Peyer's patch (tissue), 4 donors: ENCODE measurements at regions not wholly inside any gene's neighbourhood (a gene's known extent, or its start where the extent isn't known, plus 50 kb on each side); places are given as distances from the start of the nearest gene placed in this dataset.

Source experiments
- DNase-seq, 3 donors: peaks; one replicate each; pipeline ENCODE4 v3.0.0-alpha.2; 2017 to 2019
- H3K27ac ChIP-seq, 4 donors: fragments of 200-600 bp; sonication (generic); one replicate each; pipeline ENCODE4 v1.5.1; 2016 to 2019
- H3K27me3 ChIP-seq, 2 donors: fragments of 200-600 bp; sonication (generic); one replicate each; pipeline ENCODE4 v1.5.1; 2019
- H3K36me3 ChIP-seq, 3 donors: fragments of 200-600 bp; sonication (generic); one replicate each; pipeline ENCODE4 v1.5.1; 2016 to 2019
- H3K4me1 ChIP-seq, 4 donors: fragments of 200-600 bp; sonication (generic); one replicate each; pipeline ENCODE4 v1.5.1; 2016 to 2019
- H3K4me3 ChIP-seq, 4 donors: fragments of 200-600 bp; sonication (generic); 1 replicate in 3 of 4; 2 replicates in 1 of 4; pipeline ENCODE4 v1.5.1; 2016 to 2019; ENCODE audit warnings: mild to moderate bottlenecking in 1 of 4
- H3K9me3 ChIP-seq, 4 donors: fragments of 200-600 bp; sonication (generic); one replicate each; pipeline ENCODE4 v1.5.1; 2016 to 2019; ENCODE audit warnings: mild to moderate bottlenecking in 1 of 4
- POLR2A ChIP-seq, 2 donors: fragments of 450-650 bp; IDR thresholded peaks; one replicate each; pipeline ENCODE4 v1.5.1; 2017; ENCODE audit warnings: antibody characterized with exemption in 2 of 2, mild to moderate bottlenecking in 2 of 2, moderate library complexity in 2 of 2
- TF ChIP-seq, protein P1 (sequence below), 6 experiments: fragments of 450-650 bp in 4 of 6; fragments of 200-600 bp in 2 of 6; sonication (generic) in 1 of 6; IDR thresholded peaks; one replicate each; pipeline ENCODE4 v1.5.1; 2017 to 2019; ENCODE audit warnings: antibody characterized with exemption in 6 of 6, mild to moderate bottlenecking in 3 of 6, moderate library complexity in 1 of 6

- H3K27ac ChIP-seq: no peak overlapping the region
- H3K4me3 ChIP-seq: no peak overlapping the region
- no peak for DNase-seq
- no peaks in the 10 kb centered on the region for H3K4me1 ChIP-seq
- no peak for TF ChIP-seq POLR2A (IDR thresholded peaks at IDR 0.05)
- TF ChIP-seq, protein P1, sequence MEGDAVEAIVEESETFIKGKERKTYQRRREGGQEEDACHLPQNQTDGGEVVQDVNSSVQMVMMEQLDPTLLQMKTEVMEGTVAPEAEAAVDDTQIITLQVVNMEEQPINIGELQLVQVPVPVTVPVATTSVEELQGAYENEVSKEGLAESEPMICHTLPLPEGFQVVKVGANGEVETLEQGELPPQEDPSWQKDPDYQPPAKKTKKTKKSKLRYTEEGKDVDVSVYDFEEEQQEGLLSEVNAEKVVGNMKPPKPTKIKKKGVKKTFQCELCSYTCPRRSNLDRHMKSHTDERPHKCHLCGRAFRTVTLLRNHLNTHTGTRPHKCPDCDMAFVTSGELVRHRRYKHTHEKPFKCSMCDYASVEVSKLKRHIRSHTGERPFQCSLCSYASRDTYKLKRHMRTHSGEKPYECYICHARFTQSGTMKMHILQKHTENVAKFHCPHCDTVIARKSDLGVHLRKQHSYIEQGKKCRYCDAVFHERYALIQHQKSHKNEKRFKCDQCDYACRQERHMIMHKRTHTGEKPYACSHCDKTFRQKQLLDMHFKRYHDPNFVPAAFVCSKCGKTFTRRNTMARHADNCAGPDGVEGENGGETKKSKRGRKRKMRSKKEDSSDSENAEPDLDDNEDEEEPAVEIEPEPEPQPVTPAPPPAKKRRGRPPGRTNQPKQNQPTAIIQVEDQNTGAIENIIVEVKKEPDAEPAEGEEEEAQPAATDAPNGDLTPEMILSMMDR (IDR thresholded peaks at IDR 0.05): no peak
- no peaks in the 10 kb centered on the region for H3K9me3 ChIP-seq
- no peaks in the 10 kb centered on the region for H3K27me3 ChIP-seq
- H3K36me3 ChIP-seq: no peaks in the 10 kb centered on the region
Measured at GRCh38 chr12:48279101-48279500, 71.6 kb downstream of the ZNF641 start.

DNA sequence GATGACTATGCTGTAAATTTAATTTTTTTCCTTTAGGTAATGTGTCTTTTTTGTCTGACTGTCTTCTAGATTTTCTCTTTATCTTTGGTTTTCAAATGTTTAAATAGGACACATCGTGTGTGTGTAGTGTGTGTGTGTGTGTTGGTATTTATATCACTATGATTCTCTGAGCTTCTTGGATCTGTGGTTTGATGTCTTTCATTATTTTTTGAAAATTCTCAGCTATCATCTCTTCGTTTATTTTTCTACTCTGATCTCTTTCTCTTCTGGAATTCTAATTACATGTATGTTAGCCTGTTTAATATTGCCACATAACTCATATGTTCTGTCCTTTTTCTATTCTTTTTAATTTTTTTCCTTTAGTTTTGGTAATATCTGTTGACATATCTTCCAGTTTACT lies 73.5 kb upstream of the OR10AD1 start:
- Histone ChIP-seq H3K27me3 (no peaks in the 10 kb centered on the region), H3K36me3 (no peaks in the 10 kb centered on the region), H3K4me3 (no peak overlapping the region), H3K4me1 (no peaks in the 10 kb centered on the region), H3K27ac (no peak overlapping the region), H3K9me3 (no peaks in the 10 kb centered on the region)
- no peak for TF ChIP-seq POLR2A (IDR thresholded peaks at IDR 0.05)
- TF ChIP-seq, protein P1 (IDR thresholded peaks at IDR 0.05): no peak
- DNase-seq: no peak

- no peak overlapping the region for H3K27ac ChIP-seq
- H3K4me3 ChIP-seq: no peak overlapping the region
- H3K36me3 ChIP-seq: no peaks in the 10 kb centered on the region
- no peaks in the 10 kb centered on the region for H3K4me1 ChIP-seq
- no peaks in the 10 kb centered on the region for H3K27me3 ChIP-seq
- H3K9me3 ChIP-seq: no peaks in the 10 kb centered on the region
- TF ChIP-seq, protein P1 (IDR thresholded peaks at IDR 0.05): no peak
- no peak for TF ChIP-seq POLR2A (IDR thresholded peaks at IDR 0.05)
- DNase-seq: no peak
Measured at GRCh38 chr12:48266826-48267225, 63.7 kb upstream of the OR10AD1 start.

GRCh38 chr12:48265777-48266176 lies 62.7 kb upstream of the OR10AD1 start:
- TF ChIP-seq, protein P1 (IDR thresholded peaks at IDR 0.05): no peak
- TF ChIP-seq POLR2A (IDR thresholded peaks at IDR 0.05): no peak
- no peaks in the 10 kb centered on the region for H3K27me3 ChIP-seq

DNA sequence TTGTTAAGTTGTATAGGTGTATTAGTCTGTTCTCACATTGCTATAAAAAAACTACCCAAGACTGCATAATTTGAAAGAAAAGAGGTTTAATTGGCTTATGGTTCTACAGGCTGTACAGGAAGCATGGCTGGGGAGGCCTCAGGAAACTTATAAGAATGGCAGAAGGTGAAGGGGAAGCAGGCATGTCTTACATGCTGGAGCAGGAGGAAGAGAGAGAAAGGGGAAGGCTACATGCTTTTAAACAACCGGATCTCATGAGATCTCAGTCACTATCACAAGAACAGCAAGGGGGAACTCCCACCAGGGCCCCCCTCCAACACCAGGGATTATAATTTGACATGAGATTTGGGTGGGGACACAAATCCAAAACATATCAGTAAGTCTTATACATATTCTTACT lies 60.5 kb upstream of the OR10AD1 start:
- no peak for DNase-seq
- no peak for TF ChIP-seq POLR2A (IDR thresholded peaks at IDR 0.05)
- TF ChIP-seq, protein P1 (IDR thresholded peaks at IDR 0.05): no peak
- Histone ChIP-seq H3K27me3 (no peaks in the 10 kb centered on the region), H3K4me1 (no peaks in the 10 kb centered on the region), H3K36me3 (no peaks in the 10 kb centered on the region), H3K27ac (no peak overlapping the region), H3K9me3 (no peaks in the 10 kb centered on the region), H3K4me3 (no peak overlapping the region)

More at GRCh38 chr12:48265777-48266176, 62.7 kb upstream of the OR10AD1 start:
- H3K27ac ChIP-seq: no peak overlapping the region
- no peak for DNase-seq
- no peaks in the 10 kb centered on the region for H3K9me3 ChIP-seq
- H3K4me3 ChIP-seq: no peak overlapping the region
- H3K4me1 ChIP-seq: no peaks in the 10 kb centered on the region
- no peaks in the 10 kb centered on the region for H3K36me3 ChIP-seq

- no peak for DNase-seq
- no peak overlapping the region for H3K27ac ChIP-seq
- no peak overlapping the region for H3K4me3 ChIP-seq
- no peaks in the 10 kb centered on the region for H3K27me3 ChIP-seq
- H3K9me3 ChIP-seq: no peaks in the 10 kb centered on the region
- TF ChIP-seq POLR2A (IDR thresholded peaks at IDR 0.05): no peak
- TF ChIP-seq, protein P1 (IDR thresholded peaks at IDR 0.05): no peak
- no peaks in the 10 kb centered on the region for H3K4me1 ChIP-seq
- no peaks in the 10 kb centered on the region for H3K36me3 ChIP-seq
Measured at GRCh38 chr12:48261773-48262172, 58.7 kb upstream of the OR10AD1 start.
